ENCODE measurements at regions not wholly inside any gene's neighbourhood (a gene's known extent, or its start where the extent isn't known, plus 50 kb on each side); places are given as distances from the start of the nearest gene placed in this dataset.

GRCh38 chr20:23283096-23283850 is 67.3 kb upstream of the NXT1 start:
- 66% methylated on average over 7 of the region's 12 CpGs for WGBS (ENCODE audit: insufficient coverage, low coverage, low lambda C conversion rate, missing lambda C conversion rate)
- DNase-seq: no peak
- TF ChIP-seq POLR2A (IDR thresholded peaks at IDR 0.05): no peak
- TF ChIP-seq CTCF (IDR thresholded peaks at IDR 0.05): no peak

GRCh38 chr20:23282546-23282945 is 68.0 kb upstream of the NXT1 start:
- Histone ChIP-seq H3K4me3 (no peak overlapping the region), H3K36me3 (no peaks in the 10 kb centered on the region), H3K4me1 (no peaks in the 10 kb centered on the region), H3K27me3 (no peaks in the 10 kb centered on the region), H3K27ac (no peak overlapping the region), H3K9me3 (no peaks in the 10 kb centered on the region)
- no peak for DNase-seq
- ATAC-seq: peak in 1 of 4 donors; percentile 16
- WGBS (ENCODE audit: insufficient coverage, low coverage, low lambda C conversion rate, missing lambda C conversion rate): 50% methylated on average over 2 of the region's 3 CpGs
- intact Hi-C loops (cut with DNase I): no loop called here
- TF ChIP-seq CTCF (IDR thresholded peaks at IDR 0.05) (no peak), POLR2A (IDR thresholded peaks at IDR 0.05) (no peak)

More at GRCh38 chr20:23283096-23283850, 67.3 kb upstream of the NXT1 start:
- no peaks in the 10 kb centered on the region for H3K36me3 ChIP-seq
- no peaks in the 10 kb centered on the region for H3K4me1 ChIP-seq
- no peak overlapping the region for H3K4me3 ChIP-seq
- intact Hi-C loops (cut with DNase I): no loop called here
- no peaks in the 10 kb centered on the region for H3K9me3 ChIP-seq
- ATAC-seq: no peak
- H3K27me3 ChIP-seq: no peaks in the 10 kb centered on the region
- no peak overlapping the region for H3K27ac ChIP-seq

GRCh38 chr20:23282111-23282510 is 68.5 kb upstream of the NXT1 start:
- Histone ChIP-seq H3K9me3 (no peaks in the 10 kb centered on the region), H3K27me3 (no peaks in the 10 kb centered on the region), H3K27ac (no peak overlapping the region), H3K4me3 (no peak overlapping the region), H3K36me3 (no peaks in the 10 kb centered on the region), H3K4me1 (no peaks in the 10 kb centered on the region)
- TF ChIP-seq CTCF (IDR thresholded peaks at IDR 0.05) (no peak), POLR2A (IDR thresholded peaks at IDR 0.05) (no peak)
- ATAC-seq (no peak), DNase-seq (no peak)
- intact Hi-C loops (cut with DNase I): no loop called here
- 24% methylated on average over 1 of the region's 1 CpG for WGBS (ENCODE audit: insufficient coverage, low coverage, low lambda C conversion rate, missing lambda C conversion rate)

- no peaks in the 10 kb centered on the region for H3K36me3 ChIP-seq
- no peak overlapping the region for H3K4me3 ChIP-seq
- no peaks in the 10 kb centered on the region for H3K27me3 ChIP-seq
- no peak overlapping the region for H3K27ac ChIP-seq
- no peaks in the 10 kb centered on the region for H3K9me3 ChIP-seq
- intact Hi-C loops (cut with DNase I): no loop called here
- no peak for DNase-seq
- no peaks in the 10 kb centered on the region for H3K4me1 ChIP-seq
- no peak for ATAC-seq
- no peak for TF ChIP-seq CTCF (IDR thresholded peaks at IDR 0.05)
- TF ChIP-seq POLR2A (IDR thresholded peaks at IDR 0.05): no peak
- WGBS (ENCODE audit: insufficient coverage, low coverage, low lambda C conversion rate, missing lambda C conversion rate): 79% methylated on average over 7 of the region's 7 CpGs
Measured at GRCh38 chr20:23279836-23280235, 70.8 kb upstream of the NXT1 start.

Measured in right lobe of liver (tissue), 6 donors.